LNCAP (cell line): ENCODE measurements at regions not wholly inside any gene's neighbourhood (a gene's known extent, or its start where the extent isn't known, plus 50 kb on each side); places are given as distances from the start of the nearest gene placed in this dataset.

Experiments used
- CTCF ChIP-seq: fragments of 450-650 bp; IDR thresholded peaks from 2 replicates; pipeline ENCODE4 v1.5.1; 2017; ENCODE audit warnings: mild to moderate bottlenecking

GRCh38 chr1:244349581-244350001 lies 102.1 kb downstream of the ADSS2 start:
- no peak for TF ChIP-seq CTCF

DNA sequence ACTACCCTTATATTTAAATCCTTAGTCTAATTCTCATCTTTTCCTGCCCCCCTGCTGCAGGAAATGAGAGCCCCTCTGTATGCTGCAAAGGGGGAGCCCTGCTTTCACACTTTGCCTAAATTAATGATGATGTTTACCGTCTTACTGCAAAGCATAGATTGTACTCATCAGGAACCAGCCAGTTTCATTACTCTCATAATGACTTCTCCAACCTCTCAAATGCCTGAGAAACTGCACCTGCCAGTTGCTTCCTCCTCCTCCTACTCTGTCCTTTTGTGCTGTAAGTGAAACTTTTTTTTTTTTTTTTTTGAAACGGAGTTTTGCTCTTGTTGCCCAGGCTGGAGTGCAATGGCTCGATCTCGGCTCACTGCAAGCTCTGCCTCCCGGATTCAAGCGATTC lies 101.7 kb downstream of the ADSS2 start:
- TF ChIP-seq CTCF, result no peak

GRCh38 chr1:244352156-244352830 lies 99.4 kb downstream of the ADSS2 start:
- no peak for TF ChIP-seq CTCF

DNA sequence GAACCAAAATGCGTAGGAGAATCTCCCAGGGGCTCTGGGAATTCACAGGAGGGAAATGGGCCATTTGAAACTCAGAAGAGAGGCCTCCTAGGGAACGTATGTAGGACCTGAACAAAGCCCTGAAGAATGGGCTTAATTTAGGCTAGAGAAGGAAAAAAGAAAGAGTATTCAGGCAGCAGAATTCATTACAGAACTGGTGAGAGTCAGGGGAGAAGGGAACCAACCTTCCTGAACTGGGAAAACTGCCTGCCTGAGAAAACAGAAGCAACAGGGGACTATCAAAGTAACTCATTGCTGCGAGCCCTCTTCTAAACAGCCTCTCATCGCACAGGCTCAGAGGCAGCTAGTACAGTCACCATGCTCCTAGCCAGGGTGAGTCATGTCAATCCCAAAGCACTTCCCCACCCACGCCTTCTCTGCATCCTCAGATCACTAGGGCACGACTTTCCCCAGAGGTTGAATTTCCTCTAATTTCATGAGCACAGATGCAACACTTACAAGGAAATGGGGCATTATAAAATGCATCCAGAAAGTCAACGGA lies 98.1 kb downstream of the ADSS2 start:
- no peak for TF ChIP-seq CTCF

DNA sequence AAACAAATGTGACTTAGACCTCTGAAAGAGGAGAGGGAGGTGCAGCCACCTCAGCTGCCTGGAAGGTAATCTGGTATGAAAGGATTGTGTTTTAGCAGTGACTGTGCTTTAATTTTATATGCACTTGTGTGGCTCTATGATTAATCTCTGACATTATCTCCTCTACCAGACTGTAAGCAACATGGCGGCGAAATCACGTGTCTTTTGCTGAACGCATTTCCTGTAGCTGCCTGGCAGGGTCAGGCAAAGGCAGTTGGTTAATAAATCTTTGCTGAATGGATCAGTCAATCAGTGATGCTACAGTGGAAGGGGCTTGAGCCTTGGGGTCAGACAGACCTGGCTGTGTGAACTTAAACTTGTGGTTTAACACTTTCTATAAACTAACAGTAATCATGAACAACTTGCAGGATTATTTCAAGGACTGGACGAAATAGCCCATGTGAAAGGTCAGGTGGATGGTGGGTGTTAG lies 96.9 kb downstream of the ADSS2 start:
- TF ChIP-seq CTCF, result no peak

- TF ChIP-seq CTCF, result no peak
These were observed 95.3 kb downstream of the ADSS2 start for GRCh38 chr1:244356376-244356775.
